A673 (cell line): ENCODE measurements at regions not wholly inside any gene's neighbourhood (a gene's known extent, or its start where the extent isn't known, plus 50 kb on each side); places are given as distances from the start of the nearest gene placed in this dataset.

Experiments
- EZH2 ChIP-seq: fragments of 200-600 bp; sonication (generic); IDR thresholded peaks from 2 replicates; pipeline ENCODE4 v1.6.1; 2017; ENCODE audit warnings: borderline replicate concordance, low read depth, mild to moderate bottlenecking, mixed read lengths, antibody characterized with exemption, low read length; ENCODE audit not compliant: poor library complexity, severe bottlenecking
- TF ChIP-seq, protein P1 (sequence below): fragments of 300-800, 200-600 bp; sonication (generic); conservative IDR thresholded peaks from 2 replicates; pipeline ENCODE4 v1.5.1; 2017; ENCODE audit warnings: low read depth, mild to moderate bottlenecking, antibody characterized with exemption, low read length, moderate library complexity, mixed read lengths

- TF ChIP-seq, protein P1, sequence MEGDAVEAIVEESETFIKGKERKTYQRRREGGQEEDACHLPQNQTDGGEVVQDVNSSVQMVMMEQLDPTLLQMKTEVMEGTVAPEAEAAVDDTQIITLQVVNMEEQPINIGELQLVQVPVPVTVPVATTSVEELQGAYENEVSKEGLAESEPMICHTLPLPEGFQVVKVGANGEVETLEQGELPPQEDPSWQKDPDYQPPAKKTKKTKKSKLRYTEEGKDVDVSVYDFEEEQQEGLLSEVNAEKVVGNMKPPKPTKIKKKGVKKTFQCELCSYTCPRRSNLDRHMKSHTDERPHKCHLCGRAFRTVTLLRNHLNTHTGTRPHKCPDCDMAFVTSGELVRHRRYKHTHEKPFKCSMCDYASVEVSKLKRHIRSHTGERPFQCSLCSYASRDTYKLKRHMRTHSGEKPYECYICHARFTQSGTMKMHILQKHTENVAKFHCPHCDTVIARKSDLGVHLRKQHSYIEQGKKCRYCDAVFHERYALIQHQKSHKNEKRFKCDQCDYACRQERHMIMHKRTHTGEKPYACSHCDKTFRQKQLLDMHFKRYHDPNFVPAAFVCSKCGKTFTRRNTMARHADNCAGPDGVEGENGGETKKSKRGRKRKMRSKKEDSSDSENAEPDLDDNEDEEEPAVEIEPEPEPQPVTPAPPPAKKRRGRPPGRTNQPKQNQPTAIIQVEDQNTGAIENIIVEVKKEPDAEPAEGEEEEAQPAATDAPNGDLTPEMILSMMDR: no peak
- TF ChIP-seq EZH2: no peak
Measured at GRCh38 chr14:65302571-65303189, 109.8 kb upstream of the FUT8 start.
